Limb (tissue), 2 donors: ENCODE measurements at regions not wholly inside any gene's neighbourhood (a gene's known extent, or its start where the extent isn't known, plus 50 kb on each side); places are given as distances from the start of the nearest gene placed in this dataset.
"Not testable (repeated sequence)": the region's sequence is repeated elsewhere in the genome, so short reads cannot be mapped to it uniquely, and the experiment has no call there.

ENCODE experiments used
- DNase-seq, 2 donors: peaks; one replicate each; pipeline ENCODE4 v3.0.0-alpha.2; 2016; ENCODE audit errors: extremely low spot score in 2 of 2

DNA sequence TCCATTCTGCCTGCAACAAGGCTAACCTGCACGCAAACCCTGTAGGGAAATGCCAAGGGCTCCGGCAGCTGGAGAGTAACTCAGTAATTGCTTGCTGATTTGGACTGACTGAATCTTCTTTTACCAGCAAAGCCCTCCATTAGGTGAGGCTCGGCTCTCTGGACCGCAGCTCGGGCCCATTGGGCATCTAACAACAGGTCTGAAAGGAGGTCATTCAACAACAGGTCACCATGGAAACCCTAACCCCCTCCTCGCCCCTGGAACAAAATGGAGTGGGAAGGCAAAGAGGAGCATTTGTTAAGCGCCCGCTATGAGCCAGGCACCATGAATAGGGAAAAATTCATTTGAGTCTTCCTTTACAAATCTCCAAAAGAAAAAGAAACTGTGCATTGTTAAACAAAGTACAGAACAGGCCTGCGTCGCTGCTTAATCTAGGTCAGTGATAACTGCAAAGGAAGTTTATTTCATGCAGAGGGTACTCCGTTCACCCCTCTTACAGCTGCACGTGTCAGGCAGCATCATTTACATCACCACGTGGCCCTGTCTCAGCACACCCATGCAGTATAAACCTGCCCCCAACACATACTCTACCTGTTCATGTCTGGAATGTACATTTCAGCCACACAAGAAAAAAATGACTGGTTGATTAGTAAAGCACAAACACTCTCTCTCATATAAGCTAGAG lies 248.8 kb upstream of the NEBL start:
- no peak for DNase-seq

- no peak for DNase-seq
These were observed 246.9 kb upstream of the NEBL start for GRCh38 chr10:21144047-21144446.

- no peak for DNase-seq
These were observed 244.9 kb upstream of the NEBL start for GRCh38 chr10:21141946-21142492.

DNA sequence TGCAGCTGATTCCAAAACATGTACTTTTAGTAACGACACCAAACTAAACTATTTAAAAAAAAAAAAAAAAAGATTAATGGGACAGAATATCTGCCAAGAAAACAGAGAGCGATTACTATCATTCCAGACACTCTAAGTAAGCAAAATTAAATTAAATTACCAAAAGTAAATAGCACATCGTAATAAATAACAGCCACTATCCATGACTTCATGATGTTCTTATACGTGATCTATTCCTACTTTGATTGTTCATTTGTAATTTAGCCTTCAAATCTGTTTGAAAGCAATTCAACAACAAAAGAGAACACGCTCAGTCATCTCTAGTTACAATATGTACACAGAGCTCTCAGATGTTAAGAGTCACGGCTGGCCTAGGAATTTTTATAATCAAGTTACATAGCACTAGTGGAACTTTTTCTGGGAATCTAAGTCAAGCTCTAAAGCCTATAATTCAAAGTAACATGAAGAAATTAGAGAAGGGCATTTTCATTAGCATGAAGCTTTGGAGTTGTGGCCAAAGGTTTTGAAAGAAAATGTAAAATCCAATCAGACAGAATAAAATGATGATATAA lies 241.7 kb upstream of the NEBL start:
- peak in 1 of 2 donors; percentile 62 for DNase-seq

DNA sequence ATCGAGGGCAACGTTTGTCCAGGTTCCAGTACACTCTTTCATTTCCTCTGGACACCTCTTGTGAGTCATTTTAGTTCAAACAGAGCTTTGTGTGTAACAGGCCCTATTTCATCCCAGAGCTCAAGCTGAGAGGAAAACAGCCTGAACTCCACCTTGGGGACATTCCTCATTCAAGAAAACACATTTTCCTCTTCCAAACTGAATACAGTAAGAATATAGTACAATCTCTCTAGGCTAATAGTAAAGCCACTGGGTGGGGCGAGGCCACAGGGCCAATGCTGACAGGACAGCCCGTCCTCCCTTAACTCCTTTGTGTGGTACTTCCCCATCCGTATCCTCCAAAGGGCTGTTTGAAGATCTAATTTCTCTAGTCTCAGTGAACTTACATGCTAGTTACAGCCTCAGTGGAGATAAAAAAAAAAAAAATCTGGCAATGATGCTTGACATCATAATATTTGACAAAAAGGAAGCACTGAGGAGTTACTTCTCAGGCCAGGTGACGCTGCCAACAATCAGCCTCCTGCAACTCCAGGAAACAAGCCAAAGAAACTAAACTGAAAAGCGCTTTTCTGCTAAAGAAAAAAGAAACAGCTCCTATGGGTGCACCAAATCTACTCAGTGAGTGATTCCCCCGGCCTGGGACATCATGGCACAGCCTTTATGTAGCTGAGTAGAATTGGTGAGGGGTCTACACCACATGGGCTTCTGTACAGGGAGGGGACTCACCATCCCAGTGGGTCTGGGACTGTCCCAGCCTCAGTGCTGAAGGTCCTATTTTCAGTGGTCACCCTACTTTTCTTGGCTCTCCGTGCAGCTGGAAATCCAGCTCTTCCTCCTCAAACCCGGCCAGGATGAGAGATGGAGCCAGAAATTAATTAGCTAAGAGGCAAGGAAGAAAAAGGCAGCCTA lies 238.2 kb upstream of the NEBL start:
- peak; percentile 45 to 69 for DNase-seq

DNA sequence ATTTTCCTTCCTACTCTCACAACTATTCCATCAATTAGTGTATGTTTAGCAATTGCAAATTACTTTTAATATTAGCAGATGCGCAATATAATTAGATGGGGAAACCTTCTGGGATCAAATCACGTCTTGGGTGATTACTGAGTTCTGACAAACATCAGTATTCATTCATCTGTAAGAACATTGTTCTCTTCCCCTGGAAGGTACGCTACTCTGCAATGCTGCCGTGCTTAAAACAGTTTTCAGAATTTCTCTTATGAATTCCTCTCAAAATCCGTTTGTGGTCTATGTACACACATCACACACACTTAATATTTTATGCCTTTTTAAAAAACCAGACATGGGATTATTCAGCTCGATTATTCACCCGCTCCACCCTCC lies 237.5 kb upstream of the NEBL start:
- no peak for DNase-seq

GRCh38 chr10:21130683-21131442 lies 233.8 kb upstream of the NEBL start:
- DNase-seq: no peak

DNA sequence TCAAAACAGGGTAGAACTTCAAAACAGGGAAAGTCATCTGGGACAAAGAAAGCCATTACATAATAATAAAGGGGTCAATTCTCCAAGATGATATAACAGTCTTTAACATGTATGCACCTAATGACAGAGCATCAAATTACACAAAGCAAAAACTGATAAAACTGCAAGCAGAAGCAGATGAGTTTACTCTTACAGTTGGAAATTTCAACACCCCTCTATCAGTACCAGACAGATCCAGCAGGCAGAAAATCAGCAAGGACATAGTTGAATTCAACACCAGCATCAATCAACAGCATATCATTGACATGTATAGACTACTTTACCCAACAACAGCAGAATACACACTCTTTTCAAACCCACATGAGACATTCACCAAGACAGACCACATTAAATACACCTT lies 233.0 kb upstream of the NEBL start:
- no peak for DNase-seq

GRCh38 chr10:21125471-21126228 lies 228.5 kb upstream of the NEBL start:
- DNase-seq: no peak

GRCh38 chr10:21122907-21123306 lies 225.8 kb upstream of the NEBL start:
- no peak for DNase-seq

GRCh38 chr10:21121822-21122221 lies 224.7 kb upstream of the NEBL start:
- not testable (repeated sequence) for DNase-seq

DNA sequence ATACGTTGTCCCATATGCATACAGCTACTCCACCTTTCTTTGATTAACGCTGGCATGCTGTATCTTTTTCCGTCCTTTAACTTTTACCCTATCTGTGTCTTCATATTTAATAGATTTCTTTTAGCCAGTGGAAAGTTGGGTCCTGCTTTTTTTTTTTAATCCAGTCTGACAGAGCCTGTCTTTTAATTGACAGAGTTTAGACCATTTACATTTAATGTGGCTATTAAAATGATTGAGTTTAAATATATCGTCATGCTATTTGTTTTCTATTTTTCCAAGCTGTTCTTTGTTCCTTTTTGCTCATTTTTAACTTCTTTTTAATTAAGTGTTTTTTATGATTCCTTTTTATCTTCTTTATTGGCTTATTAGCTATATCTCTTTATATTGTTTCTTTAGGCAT lies 217.6 kb upstream of the NEBL start:
- no peak for DNase-seq

DNA sequence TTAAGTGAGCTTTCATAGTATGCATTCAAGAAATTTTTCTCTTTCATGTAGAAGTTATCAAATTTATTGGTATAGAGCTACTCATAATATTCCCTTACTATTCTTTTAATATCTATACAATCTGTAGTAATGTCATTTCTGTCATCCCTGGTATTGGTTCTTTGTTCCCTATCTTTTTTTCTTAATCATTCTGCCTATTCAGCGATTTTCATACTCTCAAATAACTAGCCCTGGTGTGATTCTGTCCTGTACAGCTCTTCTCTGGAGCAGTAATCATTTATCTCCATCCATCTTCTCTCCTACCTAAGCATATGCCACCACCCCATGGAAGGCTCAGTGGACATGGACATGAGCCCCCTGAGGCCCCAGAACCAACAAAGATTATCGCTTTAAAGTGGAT lies 213.2 kb upstream of the NEBL start:
- no peak for DNase-seq

- DNase-seq: not testable (repeated sequence)
These were observed 209.8 kb upstream of the NEBL start for GRCh38 chr10:21106931-21107330.

DNA sequence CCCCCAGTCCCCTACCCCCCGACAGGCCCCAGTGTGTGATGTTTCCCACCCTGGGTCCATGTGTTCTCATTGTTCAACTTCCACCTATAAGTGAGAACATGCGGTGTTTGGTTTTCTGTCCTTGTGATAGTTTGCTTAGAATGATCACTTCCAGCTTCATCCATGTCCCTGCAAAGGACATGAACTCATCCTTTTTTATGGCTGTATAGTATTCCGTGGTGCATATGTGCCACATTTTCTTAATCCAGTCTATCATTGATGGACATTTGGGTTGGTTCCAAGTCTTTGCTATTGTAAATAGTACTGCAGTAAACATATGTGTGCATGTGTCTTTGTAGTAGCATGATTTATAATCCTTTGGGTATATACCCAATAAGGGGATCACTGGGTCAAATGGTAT lies 208.2 kb upstream of the NEBL start:
- not testable (repeated sequence) for DNase-seq

DNA sequence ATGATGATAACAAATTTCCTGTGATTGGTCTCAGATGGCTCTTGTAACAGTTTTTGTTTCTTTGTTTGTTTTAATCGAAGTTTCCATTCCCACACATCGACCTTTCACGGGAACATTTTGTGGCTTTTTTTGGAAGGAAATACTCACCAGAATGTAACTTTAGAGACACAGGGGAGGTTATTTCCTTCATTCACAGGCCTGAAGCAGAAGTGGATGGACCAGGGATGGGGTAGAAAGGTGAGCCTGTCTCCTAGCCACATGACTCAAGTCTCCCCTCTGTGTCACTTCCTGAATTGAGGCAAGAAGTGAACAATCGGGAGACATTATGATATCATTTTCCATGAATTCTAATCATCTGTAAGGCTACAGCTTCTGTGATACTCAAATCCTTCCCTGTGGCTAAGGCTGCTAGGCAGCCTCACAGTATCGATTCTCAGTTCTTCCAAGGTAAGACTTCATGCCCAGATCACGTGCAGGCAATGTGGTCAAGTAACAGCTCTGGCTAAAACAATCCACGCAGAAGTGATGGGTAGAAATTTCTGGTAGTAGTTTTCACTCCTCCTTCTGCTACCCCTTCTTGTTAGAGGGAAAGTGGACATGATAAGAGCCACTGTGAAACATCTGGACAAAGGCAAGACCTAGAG lies 203.9 kb upstream of the NEBL start:
- no peak for DNase-seq

DNA sequence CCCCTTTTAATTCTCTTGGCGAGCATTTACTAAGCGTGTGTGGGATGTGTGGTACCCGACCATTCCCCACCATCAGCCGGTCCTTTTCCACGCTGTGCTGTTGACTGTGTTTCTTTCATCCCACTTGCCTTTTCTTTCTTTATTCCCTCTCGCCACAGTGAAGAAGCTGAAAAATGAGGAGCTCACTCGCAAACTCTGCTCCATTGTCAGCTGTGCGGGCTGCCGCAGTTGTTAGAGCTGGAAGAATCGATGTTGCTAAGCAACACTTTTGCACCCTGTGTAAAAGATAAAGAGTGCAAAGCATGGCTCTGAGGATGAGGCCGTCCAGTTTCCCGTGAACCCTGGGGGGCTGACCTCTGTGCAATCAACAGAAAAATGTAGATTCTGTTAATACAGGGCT lies 203.1 kb upstream of the NEBL start:
- DNase-seq: peak; percentile 32 to 43

- peak in 1 of 2 donors; percentile 24 for DNase-seq
These were observed 202.4 kb upstream of the NEBL start for GRCh38 chr10:21099291-21100062.

DNA sequence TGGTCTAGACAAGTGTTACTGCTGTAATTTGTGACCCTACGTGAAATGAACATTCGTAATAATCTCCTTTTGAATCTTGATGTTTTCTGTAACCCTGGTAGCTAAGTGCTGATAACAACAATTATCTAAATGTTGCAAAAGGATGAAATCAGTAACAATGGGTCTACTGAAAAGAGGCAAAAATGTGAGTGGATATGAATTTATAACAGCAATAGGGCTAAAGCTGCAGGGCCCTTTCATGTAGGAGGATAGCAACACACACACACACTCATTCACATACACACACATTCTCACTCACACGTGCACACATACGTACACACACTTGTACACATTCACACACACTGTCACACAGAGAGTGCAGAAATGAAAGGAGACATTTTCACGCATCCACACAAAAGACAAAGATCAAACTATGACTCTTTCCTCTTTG lies 200.8 kb upstream of the NEBL start:
- DNase-seq: no peak
